ENCODE measurements at regions not wholly inside any gene's neighbourhood (a gene's known extent, or its start where the extent isn't known, plus 50 kb on each side); places are given as distances from the start of the nearest gene placed in this dataset.

DNA sequence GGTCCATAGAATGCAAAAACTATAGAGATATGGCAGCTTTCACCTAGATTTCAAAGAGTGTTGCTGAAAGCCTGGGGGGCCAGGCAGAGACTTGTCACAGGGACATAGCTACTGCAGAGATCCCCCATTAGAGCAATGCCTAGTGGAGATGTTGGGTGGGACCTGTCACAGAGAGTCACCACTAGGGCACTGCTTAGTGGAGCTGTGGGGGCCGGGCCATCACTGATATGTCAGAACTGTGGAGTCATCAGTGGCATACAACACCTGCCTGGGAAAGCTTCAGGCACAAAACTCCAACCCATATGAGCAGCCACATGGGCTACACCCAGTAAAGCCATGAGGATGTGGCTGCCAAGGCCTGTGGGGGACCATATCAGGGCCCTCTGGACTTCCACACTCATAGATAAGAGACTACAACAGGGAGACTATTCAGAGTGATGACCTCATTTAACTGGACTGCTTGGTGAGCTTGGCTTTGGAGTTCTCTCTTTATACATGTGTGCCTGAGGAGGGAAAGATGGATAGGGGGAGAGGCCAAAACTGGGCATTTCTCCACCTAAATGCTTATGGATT, 176.3 kb downstream of the ZNF621 start:
- ChIA-PET POLR2A (no interaction called here), CTCF (no interaction called here)

GRCh38 chr3:40704224-40704623, 179.5 kb downstream of the ZNF621 start:
- no peak for DNase-seq
- intact Hi-C loops (cut with micrococcal nuclease) = no loop called here
- ATAC-seq (ENCODE audit: low read depth) = no peak
- H3K36me3 Mint-ChIP-seq (ENCODE audit: low read depth) = peaks cover 2% of the 10 kb centered on the region
- H3K27ac Mint-ChIP-seq = no peak overlapping the region
- no peaks in the 10 kb centered on the region for H3K27me3 Mint-ChIP-seq
- no peaks in the 10 kb centered on the region for H3K4me1 Mint-ChIP-seq
- H3K9me3 Mint-ChIP-seq = peaks cover 21% of the 10 kb centered on the region
- ChIA-PET CTCF (no interaction called here), POLR2A (no interaction called here)
- no peak overlapping the region for H3K4me3 Mint-ChIP-seq
- TF ChIP-seq, protein P1, sequence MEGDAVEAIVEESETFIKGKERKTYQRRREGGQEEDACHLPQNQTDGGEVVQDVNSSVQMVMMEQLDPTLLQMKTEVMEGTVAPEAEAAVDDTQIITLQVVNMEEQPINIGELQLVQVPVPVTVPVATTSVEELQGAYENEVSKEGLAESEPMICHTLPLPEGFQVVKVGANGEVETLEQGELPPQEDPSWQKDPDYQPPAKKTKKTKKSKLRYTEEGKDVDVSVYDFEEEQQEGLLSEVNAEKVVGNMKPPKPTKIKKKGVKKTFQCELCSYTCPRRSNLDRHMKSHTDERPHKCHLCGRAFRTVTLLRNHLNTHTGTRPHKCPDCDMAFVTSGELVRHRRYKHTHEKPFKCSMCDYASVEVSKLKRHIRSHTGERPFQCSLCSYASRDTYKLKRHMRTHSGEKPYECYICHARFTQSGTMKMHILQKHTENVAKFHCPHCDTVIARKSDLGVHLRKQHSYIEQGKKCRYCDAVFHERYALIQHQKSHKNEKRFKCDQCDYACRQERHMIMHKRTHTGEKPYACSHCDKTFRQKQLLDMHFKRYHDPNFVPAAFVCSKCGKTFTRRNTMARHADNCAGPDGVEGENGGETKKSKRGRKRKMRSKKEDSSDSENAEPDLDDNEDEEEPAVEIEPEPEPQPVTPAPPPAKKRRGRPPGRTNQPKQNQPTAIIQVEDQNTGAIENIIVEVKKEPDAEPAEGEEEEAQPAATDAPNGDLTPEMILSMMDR (IDR thresholded peaks at IDR 0.05) = no peak

More for the DNA sequence above, 176.3 kb downstream of the ZNF621 start:
- H3K4me3 Mint-ChIP-seq = no peak overlapping the region
- TF ChIP-seq, protein P1 (IDR thresholded peaks at IDR 0.05) = no peak
- H3K4me1 Mint-ChIP-seq = no peaks in the 10 kb centered on the region
- H3K36me3 Mint-ChIP-seq (ENCODE audit: low read depth) = peaks cover 2% of the 10 kb centered on the region
- DNase-seq = no peak
- intact Hi-C loops (cut with micrococcal nuclease) = no loop called here
- no peak for ATAC-seq (ENCODE audit: low read depth)
- no peaks in the 10 kb centered on the region for H3K27me3 Mint-ChIP-seq
- no peak overlapping the region for H3K27ac Mint-ChIP-seq
- H3K9me3 Mint-ChIP-seq = peaks cover 18% of the 10 kb centered on the region

GRCh38 chr3:40705663-40706062, 180.9 kb downstream of the ZNF621 start:
- TF ChIP-seq, protein P1 (IDR thresholded peaks at IDR 0.05) = no peak
- Mint-ChIP-seq H3K36me3 (ENCODE audit: low read depth) (peaks cover 2% of the 10 kb centered on the region), H3K9me3 (peaks cover 21% of the 10 kb centered on the region), H3K4me1 (no peaks in the 10 kb centered on the region), H3K4me3 (no peak overlapping the region), H3K27ac (no peak overlapping the region), H3K27me3 (no peaks in the 10 kb centered on the region)
- no peak for DNase-seq
- intact Hi-C loops (cut with micrococcal nuclease) = no loop called here
- POLR2A ChIA-PET = no interaction called here
- CTCF ChIA-PET = no interaction called here
- no peak for ATAC-seq (ENCODE audit: low read depth)

- TF ChIP-seq, protein P1 (IDR thresholded peaks at IDR 0.05) = no peak
- H3K4me1 Mint-ChIP-seq = peaks cover 49% of the 10 kb centered on the region
- H3K27ac Mint-ChIP-seq = peak overlapping the region; percentile 59
- DNase-seq = no peak
- peak overlapping the region; percentile 57 for H3K4me3 Mint-ChIP-seq
- intact Hi-C loops (cut with micrococcal nuclease) = no loop called here
- CTCF ChIA-PET = interaction anchor here (1.3 kb wide), 1 partner anchor 258 kb away, joined by 3 read pairs; no protein-coding TSS in a partner anchor
- ATAC-seq (ENCODE audit: low read depth) = no peak
- no peaks in the 10 kb centered on the region for H3K27me3 Mint-ChIP-seq
- POLR2A ChIA-PET = no interaction called here
- H3K9me3 Mint-ChIP-seq = no peaks in the 10 kb centered on the region
- no peaks in the 10 kb centered on the region for H3K36me3 Mint-ChIP-seq (ENCODE audit: low read depth)
Observed at GRCh38 chr3:40713306-40713705, 188.5 kb downstream of the ZNF621 start.

DNA sequence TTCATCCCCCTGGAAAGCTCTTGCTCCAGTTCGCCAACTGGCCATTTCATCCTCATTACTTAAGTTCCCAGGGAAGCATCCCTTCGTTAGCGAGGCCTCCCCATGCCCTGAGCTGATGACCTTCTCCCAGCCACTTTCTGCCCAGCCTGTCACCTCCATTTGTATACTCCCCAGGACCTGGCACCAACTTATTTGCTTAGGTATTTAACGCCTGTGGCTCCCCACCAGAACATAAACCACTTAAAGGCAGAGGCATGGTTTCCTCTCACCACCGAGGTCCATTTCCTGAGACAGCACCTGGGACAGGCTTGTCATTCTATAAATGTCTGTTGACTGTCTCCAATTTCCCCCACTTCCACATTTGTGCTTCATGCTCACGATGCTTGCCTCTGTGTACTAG, 189.0 kb downstream of the ZNF621 start:
- ATAC-seq (ENCODE audit: low read depth) (peak; percentile 59), DNase-seq (no peak)
- Mint-ChIP-seq H3K4me3 (peak overlapping the region; percentile 57), H3K9me3 (no peaks in the 10 kb centered on the region), H3K27me3 (no peaks in the 10 kb centered on the region), H3K27ac (peak overlapping the region; percentile 59), H3K4me1 (peaks cover 54% of the 10 kb centered on the region), H3K36me3 (ENCODE audit: low read depth) (no peaks in the 10 kb centered on the region)
- ChIA-PET CTCF (interaction anchor here (1.3 kb wide), 1 partner anchor 258 kb away, joined by 3 read pairs; no protein-coding TSS in a partner anchor), POLR2A (no interaction called here)
- intact Hi-C loops (cut with micrococcal nuclease) = loop anchor here (2.0 kb wide), 1 partner anchor 257 kb away; no protein-coding TSS in a partner anchor
- TF ChIP-seq, protein P1 (IDR thresholded peaks at IDR 0.05) = no peak
